MCF 10A (cell line): ENCODE measurements at regions not wholly inside any gene's neighbourhood (a gene's known extent, or its start where the extent isn't known, plus 50 kb on each side); places are given as distances from the start of the nearest gene placed in this dataset.

ENCODE experiments used
- BruUV-seq: library from RNA; stranded (reverse); fragments of 400-500 nt; replicated peaks from 2 replicates; lab custom pipeline; 2021; lab: Mats Ljungman, UMichigan
- CTCF ChIA-PET: fragments of 300-600 bp; sonication (Branson Sonifier 250); formaldehyde crosslinking; extraction: SDS; loops from one replicate; lab custom pipeline; 2021; ENCODE audit warnings: antibody characterized with exemption, inconsistent platforms; lab: Yijun Ruan, JAX
- POLR2A ChIA-PET: fragments of 300-600, 350-650 bp; sonication (Branson Sonifier 250); formaldehyde crosslinking; extraction: SDS; loops from one replicate; lab custom pipeline; 2020; ENCODE audit warnings: antibody characterized with exemption, inconsistent platforms; lab: Yijun Ruan, JAX
- DNase-seq: peaks from one replicate; pipeline ENCODE4 v3.0.0-alpha.2; 2018; ENCODE audit not compliant: unreplicated experiment
- H3K27ac Mint-ChIP-seq: one replicate; pipeline ENCODE4 v1.8.0; 2022; ENCODE audit warnings: mild to moderate bottlenecking, low read depth, mixed read lengths; ENCODE audit not compliant: unreplicated experiment
- H3K27me3 Mint-ChIP-seq: one replicate; pipeline ENCODE4 v1.8.0; 2022; ENCODE audit warnings: mixed read lengths; ENCODE audit not compliant: insufficient read depth, unreplicated experiment
- H3K36me3 Mint-ChIP-seq: one replicate; pipeline ENCODE4 v1.8.0; 2022; ENCODE audit warnings: mild to moderate bottlenecking, moderate library complexity, mixed read lengths; ENCODE audit not compliant: insufficient read depth, unreplicated experiment
- H3K4me1 Mint-ChIP-seq: one replicate; pipeline ENCODE4 v1.8.0; 2022; ENCODE audit warnings: mixed read lengths; ENCODE audit not compliant: insufficient read depth, unreplicated experiment
- H3K4me3 Mint-ChIP-seq: one replicate; pipeline ENCODE4 v1.8.0; 2022; ENCODE audit warnings: mild to moderate bottlenecking, moderate library complexity, mixed read lengths; ENCODE audit not compliant: unreplicated experiment
- H3K9me3 Mint-ChIP-seq: one replicate; pipeline ENCODE4 v1.8.0; 2022; ENCODE audit warnings: mixed read lengths; ENCODE audit not compliant: unreplicated experiment
- intact Hi-C: fragments of 100-400 bp; cut with micrococcal nuclease; formaldehyde crosslinking; loops from 2 replicates; pipeline ENCODE4 v1.14.1; 2022
- TF ChIP-seq, protein P1 (sequence below): fragments of 200-600 bp; IDR thresholded peaks from one replicate; pipeline ENCODE4 v1.8.0; 2022; ENCODE audit warnings: antibody characterized with exemption, mild to moderate bottlenecking; ENCODE audit not compliant: unreplicated experiment

- TF ChIP-seq, protein P1, sequence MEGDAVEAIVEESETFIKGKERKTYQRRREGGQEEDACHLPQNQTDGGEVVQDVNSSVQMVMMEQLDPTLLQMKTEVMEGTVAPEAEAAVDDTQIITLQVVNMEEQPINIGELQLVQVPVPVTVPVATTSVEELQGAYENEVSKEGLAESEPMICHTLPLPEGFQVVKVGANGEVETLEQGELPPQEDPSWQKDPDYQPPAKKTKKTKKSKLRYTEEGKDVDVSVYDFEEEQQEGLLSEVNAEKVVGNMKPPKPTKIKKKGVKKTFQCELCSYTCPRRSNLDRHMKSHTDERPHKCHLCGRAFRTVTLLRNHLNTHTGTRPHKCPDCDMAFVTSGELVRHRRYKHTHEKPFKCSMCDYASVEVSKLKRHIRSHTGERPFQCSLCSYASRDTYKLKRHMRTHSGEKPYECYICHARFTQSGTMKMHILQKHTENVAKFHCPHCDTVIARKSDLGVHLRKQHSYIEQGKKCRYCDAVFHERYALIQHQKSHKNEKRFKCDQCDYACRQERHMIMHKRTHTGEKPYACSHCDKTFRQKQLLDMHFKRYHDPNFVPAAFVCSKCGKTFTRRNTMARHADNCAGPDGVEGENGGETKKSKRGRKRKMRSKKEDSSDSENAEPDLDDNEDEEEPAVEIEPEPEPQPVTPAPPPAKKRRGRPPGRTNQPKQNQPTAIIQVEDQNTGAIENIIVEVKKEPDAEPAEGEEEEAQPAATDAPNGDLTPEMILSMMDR: no peak
- Mint-ChIP-seq H3K4me3 (no peak overlapping the region), H3K27ac (peak overlapping the region; percentile 5), H3K27me3 (no peaks in the 10 kb centered on the region), H3K4me1 (no peaks in the 10 kb centered on the region), H3K36me3 (no peaks in the 10 kb centered on the region), H3K9me3 (no peaks in the 10 kb centered on the region)
- no TSS peak for BruUV-seq
- intact Hi-C loops: loop anchor here (10.0 kb wide), 1 partner anchor 175 kb away; no protein-coding TSS in a partner anchor
- ChIA-PET CTCF (interaction anchor here (0.6 to 2.1 kb wide), 16 partner anchors 9 to 1066 kb away, joined by 3 to 14 read pairs (median 4); no protein-coding TSS in a partner anchor), POLR2A (interaction anchor here (0.6 to 1.3 kb wide), 4 partner anchors 32 to 178 kb away, joined by 3 to 4 read pairs (median 4); no protein-coding TSS in a partner anchor)
- peak; percentile 8 for DNase-seq
Measured at GRCh38 chr13:47420020-47420419, 523.2 kb upstream of the HTR2A start.

GRCh38 chr13:47418206-47418920 lies 521.5 kb upstream of the HTR2A start:
- TF ChIP-seq, protein P1: no peak
- Mint-ChIP-seq H3K4me1 (no peaks in the 10 kb centered on the region), H3K27me3 (no peaks in the 10 kb centered on the region), H3K27ac (no peak overlapping the region), H3K4me3 (no peak overlapping the region), H3K36me3 (no peaks in the 10 kb centered on the region), H3K9me3 (no peaks in the 10 kb centered on the region)
- intact Hi-C loops: no loop called here
- DNase-seq: no peak
- POLR2A ChIA-PET: interaction anchor here (0.5 kb wide), 1 partner anchor 600 kb away, joined by 3 read pairs; no protein-coding TSS in a partner anchor
- BruUV-seq: no TSS peak
- CTCF ChIA-PET: interaction anchor here (0.6 to 2.0 kb wide), 3 partner anchors 181 to 188 kb away, joined by 3 to 5 read pairs (median 3); no protein-coding TSS in a partner anchor

GRCh38 chr13:47417485-47417884 lies 520.6 kb upstream of the HTR2A start:
- TF ChIP-seq, protein P1: no peak
- intact Hi-C loops: no loop called here
- H3K9me3 Mint-ChIP-seq: no peaks in the 10 kb centered on the region
- CTCF ChIA-PET: interaction anchor here (0.6 to 2.0 kb wide), 2 partner anchors 185 to 187 kb away, joined by 3 to 5 read pairs; no protein-coding TSS in a partner anchor
- no peaks in the 10 kb centered on the region for H3K36me3 Mint-ChIP-seq
- POLR2A ChIA-PET: no interaction called here
- H3K27me3 Mint-ChIP-seq: no peaks in the 10 kb centered on the region
- no peak overlapping the region for H3K4me3 Mint-ChIP-seq
- no peaks in the 10 kb centered on the region for H3K4me1 Mint-ChIP-seq
- BruUV-seq: no TSS peak
- H3K27ac Mint-ChIP-seq: no peak overlapping the region
- DNase-seq: no peak

- Mint-ChIP-seq H3K4me3 (no peak overlapping the region), H3K4me1 (no peaks in the 10 kb centered on the region), H3K27me3 (no peaks in the 10 kb centered on the region), H3K27ac (no peak overlapping the region), H3K9me3 (no peaks in the 10 kb centered on the region), H3K36me3 (no peaks in the 10 kb centered on the region)
- TF ChIP-seq, protein P1: no peak
- no TSS peak for BruUV-seq
- ChIA-PET CTCF (no interaction called here), POLR2A (no interaction called here)
- peak; percentile 27 for DNase-seq
- intact Hi-C loops: no loop called here
Measured at GRCh38 chr13:47415048-47415447, 518.2 kb upstream of the HTR2A start.
